DOHH2 (cell line): ENCODE measurements at regions not wholly inside any gene's neighbourhood (a gene's known extent, or its start where the extent isn't known, plus 50 kb on each side); places are given as distances from the start of the nearest gene placed in this dataset.

ENCODE experiments used
- H3F3A ChIP-seq: fragments of 200-600 bp; sonication (generic), shearing (Covaris generic); 2 replicates; pipeline ENCODE4 v1.6.0; 2016; ENCODE audit warnings: antibody characterized with exemption, mild to moderate bottlenecking; ENCODE audit not compliant: control insufficient read depth, insufficient read depth
- H3K27ac ChIP-seq: fragments of 200-600 bp; sonication (generic); 2 replicates; pipeline ENCODE4 v1.5.1; 2014; ENCODE audit warnings: low read depth, mild to moderate bottlenecking, low read length, moderate library complexity
- H3K27me3 ChIP-seq: fragments of 200-600 bp; sonication (generic); 2 replicates; pipeline ENCODE4 v1.6.1; 2014; ENCODE audit warnings: mild to moderate bottlenecking, low read length, mixed read lengths; ENCODE audit not compliant: control insufficient read depth
- H3K36me3 ChIP-seq: fragments of 200-600 bp; sonication (generic); 2 replicates; pipeline ENCODE4 v1.6.1; 2014; ENCODE audit warnings: mild to moderate bottlenecking, low read length, moderate library complexity, mixed read lengths; ENCODE audit not compliant: control insufficient read depth
- H3K4me1 ChIP-seq: fragments of 200-600 bp; sonication (generic); 2 replicates; pipeline ENCODE4 v1.6.1; 2014; ENCODE audit warnings: mild to moderate bottlenecking, low read length, mixed read lengths; ENCODE audit not compliant: control insufficient read depth
- H3K4me2 ChIP-seq: fragments of 200-600 bp; sonication (generic); 2 replicates; pipeline ENCODE4 v1.6.0; 2014; ENCODE audit warnings: mild to moderate bottlenecking, low read length, moderate library complexity
- H3K4me3 ChIP-seq: fragments of 200-600 bp; sonication (generic); 2 replicates; pipeline ENCODE4 v1.5.1; 2014; ENCODE audit warnings: mild to moderate bottlenecking, low read length, mixed read lengths
- H3K79me2 ChIP-seq: fragments of 200-600 bp; sonication (generic); 2 replicates; pipeline ENCODE4 v1.6.1; 2014; ENCODE audit warnings: mild to moderate bottlenecking, low read length, mixed read lengths; ENCODE audit not compliant: control insufficient read depth
- H3K9me2 ChIP-seq: fragments of 200-600 bp; sonication (generic); replicated peaks from 2 replicates; pipeline ENCODE4 v1.6.1; 2014; ENCODE audit warnings: mild to moderate bottlenecking, low read length, mixed read lengths; ENCODE audit not compliant: control insufficient read depth
- H3K9me3 ChIP-seq: fragments of 200-600 bp; sonication (generic); 2 replicates; pipeline ENCODE4 v1.6.1; 2014; ENCODE audit warnings: antibody characterized with exemption, low read length, mixed read lengths; ENCODE audit not compliant: control insufficient read depth, insufficient read depth
- H4K20me1 ChIP-seq: fragments of 200-600 bp; sonication (generic); 2 replicates; pipeline ENCODE4 v1.6.0; 2014; ENCODE audit warnings: low read depth, mild to moderate bottlenecking, antibody characterized with exemption, low read length, moderate library complexity; ENCODE audit not compliant: control insufficient read depth, insufficient read depth
- CTCF ChIP-seq: fragments of 200-600 bp; sonication (generic); IDR thresholded peaks from one replicate; pipeline ENCODE4 v1.5.1; 2014; ENCODE audit warnings: antibody characterized with exemption, mild to moderate bottlenecking, low read depth, low read length; ENCODE audit not compliant: poor library complexity, severe bottlenecking
- EZH2phosphoT487 ChIP-seq: fragments of 200-600 bp; sonication (generic); IDR thresholded peaks from 2 replicates; pipeline ENCODE4 v1.6.1; 2017; ENCODE audit warnings: borderline replicate concordance, mild to moderate bottlenecking, antibody characterized with exemption, low read length, moderate library complexity, mixed read lengths

- Histone ChIP-seq H3K4me3 (no peak overlapping the region), H3K9me3 (no peaks in the 10 kb centered on the region), H3K4me1 (peaks cover 4% of the 10 kb centered on the region; the same call in 1 of the 2 replicates), H3K27ac (no peak overlapping the region), H3K27me3 (no peaks in the 10 kb centered on the region), H3K9me2 (no peaks in the 10 kb centered on the region), H4K20me1 (no peaks in the 10 kb centered on the region), H3K36me3 (no peaks in the 10 kb centered on the region), H3K79me2 (no peaks in the 10 kb centered on the region), H3F3A (no peaks in the 10 kb centered on the region), H3K4me2 (no peak overlapping the region)
- TF ChIP-seq CTCF, result no peak
Observed at GRCh38 chr5:81817980-81818379, 67.1 kb upstream of the SSBP2 start.

GRCh38 chr5:81817086-81817485, 66.2 kb upstream of the SSBP2 start:
- no peak for TF ChIP-seq EZH2phosphoT487
- TF ChIP-seq CTCF, result no peak
- Histone ChIP-seq H3F3A (no peaks in the 10 kb centered on the region), H3K27ac (no peak overlapping the region), H3K36me3 (no peaks in the 10 kb centered on the region), H3K79me2 (no peaks in the 10 kb centered on the region), H3K4me1 (peaks cover 4% of the 10 kb centered on the region; the same call in 1 of the 2 replicates), H3K4me2 (no peak overlapping the region), H3K4me3 (no peak overlapping the region), H3K9me2 (no peaks in the 10 kb centered on the region), H4K20me1 (no peaks in the 10 kb centered on the region), H3K9me3 (no peaks in the 10 kb centered on the region), H3K27me3 (no peaks in the 10 kb centered on the region)

GRCh38 chr5:81815321-81815720, 64.4 kb upstream of the SSBP2 start:
- Histone ChIP-seq H3K27me3 (no peaks in the 10 kb centered on the region), H3K79me2 (no peaks in the 10 kb centered on the region), H3K9me2 (no peaks in the 10 kb centered on the region), H4K20me1 (no peaks in the 10 kb centered on the region), H3K9me3 (no peaks in the 10 kb centered on the region), H3K36me3 (no peaks in the 10 kb centered on the region), H3F3A (no peaks in the 10 kb centered on the region), H3K4me2 (no peak overlapping the region), H3K27ac (no peak overlapping the region), H3K4me1 (peaks cover 4% of the 10 kb centered on the region; the same call in 1 of the 2 replicates), H3K4me3 (no peak overlapping the region)
- no peak for TF ChIP-seq EZH2phosphoT487
- TF ChIP-seq CTCF, result no peak

GRCh38 chr5:81808106-81808505, 57.2 kb upstream of the SSBP2 start:
- no peak for TF ChIP-seq CTCF
- no peak for TF ChIP-seq EZH2phosphoT487
- Histone ChIP-seq H3K79me2 (no peaks in the 10 kb centered on the region), H3K27me3 (no peaks in the 10 kb centered on the region), H3F3A (no peaks in the 10 kb centered on the region), H3K4me2 (no peak overlapping the region), H3K27ac (no peak overlapping the region), H3K36me3 (no peaks in the 10 kb centered on the region), H3K9me3 (peaks cover 14% of the 10 kb centered on the region; the same call in 1 of the 2 replicates), H3K9me2 (no peaks in the 10 kb centered on the region), H3K4me1 (no peaks in the 10 kb centered on the region), H4K20me1 (no peaks in the 10 kb centered on the region), H3K4me3 (no peak overlapping the region)
